Nucleus accumbens (tissue), 56 donors: ENCODE measurements at regions not wholly inside any gene's neighbourhood (a gene's known extent, or its start where the extent isn't known, plus 50 kb on each side); places are given as distances from the start of the nearest gene placed in this dataset.
"Not testable (repeated sequence)": the region's sequence is repeated elsewhere in the genome, so short reads cannot be mapped to it uniquely, and the experiment has no call there.

ENCODE experiments used
- DNase-seq, 56 donors: peaks; one replicate each; lab custom pipeline; 2025; lab: John Stamatoyannopoulos, UW

DNA sequence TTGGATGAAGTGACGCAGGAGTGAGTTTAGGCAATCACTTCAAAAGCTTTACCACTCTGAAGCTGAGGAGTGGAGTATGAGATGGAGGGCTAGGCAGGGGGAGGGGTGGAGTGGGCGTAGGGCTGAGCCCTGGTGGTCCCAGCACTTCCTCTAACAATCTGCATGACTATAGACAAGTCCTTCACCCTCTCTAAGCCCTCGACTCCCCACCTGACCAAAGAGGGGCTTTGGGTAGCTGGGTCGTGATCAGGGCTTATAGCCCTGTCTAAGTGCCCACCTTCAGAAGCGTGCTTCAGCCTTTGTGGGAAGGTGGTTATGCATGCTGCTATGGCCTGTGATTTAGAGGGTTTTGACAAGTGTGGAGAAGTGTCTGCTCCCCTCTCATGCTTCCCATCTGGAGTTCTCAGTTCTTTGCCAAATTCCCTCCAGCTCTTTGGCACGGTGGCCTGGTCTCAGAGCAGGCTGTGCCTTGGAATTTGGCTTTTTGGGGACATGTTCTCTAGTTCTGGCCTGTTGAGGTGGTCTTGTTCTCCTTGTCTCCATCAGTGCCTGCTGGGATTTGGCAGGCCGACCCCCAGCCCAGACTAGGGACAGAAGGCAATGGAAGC lies 53.0 kb downstream of the ACTBL2 start:
- DNase-seq: no peak

GRCh38 chr5:57429021-57429420 lies 53.6 kb downstream of the ACTBL2 start:
- not testable (repeated sequence) for DNase-seq

- DNase-seq: no peak
Measured at GRCh38 chr5:57422993-57423392, 59.6 kb downstream of the ACTBL2 start.

GRCh38 chr5:57422341-57422740 lies 60.3 kb downstream of the ACTBL2 start:
- DNase-seq: no peak

DNA sequence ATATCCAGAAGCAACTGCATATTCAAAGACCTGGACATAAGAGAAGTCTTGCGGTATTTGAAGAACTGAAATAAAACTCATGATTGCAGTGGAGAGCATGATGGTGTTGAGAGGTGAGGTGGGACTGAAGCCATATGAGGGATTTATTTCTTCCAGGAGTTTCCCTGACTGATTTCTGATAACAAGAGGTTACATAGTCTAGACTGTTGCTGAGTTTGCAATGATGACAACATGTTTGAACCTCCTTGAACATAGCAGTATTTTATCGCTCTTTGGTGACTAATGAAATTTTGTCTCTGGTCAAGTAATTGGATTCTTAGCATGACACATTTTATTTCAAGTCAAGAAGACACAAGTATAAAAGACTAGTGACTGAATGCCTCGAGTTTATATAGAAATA lies 61.8 kb downstream of the ACTBL2 start:
- no peak for DNase-seq

DNA sequence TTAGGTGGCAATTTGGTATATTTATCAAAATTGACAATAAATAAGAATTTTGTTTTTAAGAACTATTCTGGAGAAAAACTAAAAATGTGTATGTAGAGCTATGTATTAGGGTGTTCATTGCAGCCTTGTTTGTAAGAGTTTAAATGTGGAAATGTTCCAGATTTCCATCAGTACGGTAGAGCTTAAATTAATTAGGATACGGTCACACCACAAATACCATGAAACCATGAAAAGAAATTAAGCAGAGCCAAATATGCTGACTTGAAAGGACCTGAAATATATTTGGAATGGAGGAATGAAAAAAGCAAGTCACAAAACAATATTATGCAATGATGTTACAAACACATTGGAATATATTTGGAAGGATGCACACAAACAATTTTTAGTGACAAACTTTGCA lies 64.6 kb downstream of the ACTBL2 start:
- DNase-seq: no peak

DNA sequence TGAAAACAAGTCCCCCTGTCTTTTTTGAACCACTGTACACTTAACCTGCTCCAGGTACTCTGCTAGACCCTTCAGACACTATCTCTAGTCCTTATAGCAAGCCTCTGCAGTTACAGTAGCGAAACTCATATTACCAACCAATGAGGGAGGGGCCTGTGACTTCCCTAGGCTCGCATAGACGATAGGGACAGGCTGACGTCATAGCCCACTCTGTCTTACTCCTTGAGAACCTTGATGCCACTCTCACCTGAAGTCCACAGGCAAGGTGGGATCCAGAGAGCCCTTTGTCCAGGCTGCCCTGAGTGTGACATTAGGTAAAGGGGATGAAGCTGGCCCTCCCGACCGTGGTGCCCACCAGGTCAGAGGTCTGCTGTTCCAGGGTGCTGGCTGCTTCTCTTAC lies 65.3 kb downstream of the ACTBL2 start:
- no peak for DNase-seq

DNA sequence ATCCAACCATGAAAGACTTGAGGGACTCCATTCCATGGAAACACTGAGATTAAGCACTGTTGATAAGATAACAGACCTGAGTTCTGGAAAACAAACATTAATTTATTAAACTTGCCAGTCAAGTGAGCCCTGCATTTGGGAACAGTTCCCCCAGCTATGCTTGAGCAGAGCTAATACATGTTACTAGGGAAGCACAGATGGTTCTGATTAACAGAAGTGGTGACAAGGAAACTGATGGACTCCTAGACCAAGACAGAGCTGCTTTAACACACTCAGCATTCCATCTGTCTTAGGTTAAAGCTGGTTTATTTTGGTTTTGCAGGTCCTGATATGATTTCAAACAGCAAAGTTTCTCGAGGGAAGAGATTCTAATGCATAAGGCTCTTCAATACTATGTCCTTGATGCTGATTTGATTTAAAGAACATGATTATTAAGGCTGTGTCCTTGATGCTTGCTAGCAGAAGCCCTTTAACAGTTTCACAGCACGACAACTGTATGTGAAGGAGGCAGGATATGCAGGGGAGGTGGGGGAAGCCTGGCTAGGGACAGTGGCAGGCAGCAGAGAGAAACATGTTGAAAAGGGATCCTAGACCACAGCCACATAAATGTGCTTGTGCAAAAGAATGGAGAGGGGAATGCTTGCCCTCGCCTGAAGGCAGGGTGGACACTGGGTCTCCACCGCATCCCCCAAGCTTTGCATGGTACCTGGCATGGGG lies 66.2 kb downstream of the ACTBL2 start:
- no peak for DNase-seq

DNA sequence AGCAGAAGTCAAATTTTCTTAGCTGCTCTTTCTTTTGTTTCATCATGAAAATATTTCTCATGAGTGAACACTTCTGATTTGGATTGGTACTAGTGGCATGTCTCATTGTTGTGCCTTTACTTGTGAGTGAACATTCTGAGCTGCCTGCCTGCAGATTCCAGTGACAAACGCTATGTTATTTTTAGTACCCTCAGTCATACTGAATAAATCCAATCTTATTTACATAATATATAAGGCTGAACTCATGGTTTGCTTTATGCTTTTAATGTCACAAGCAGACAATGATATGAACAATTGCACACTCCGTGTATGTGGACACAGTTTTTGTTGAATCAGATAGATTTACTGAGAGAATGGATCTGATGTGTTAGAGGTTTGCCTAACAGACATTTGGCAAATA lies 67.8 kb downstream of the ACTBL2 start:
- peak in 2 of 56 donors; percentile 5 to 20 for DNase-seq

GRCh38 chr5:57414191-57414590 lies 68.4 kb downstream of the ACTBL2 start:
- DNase-seq: peak in 1 of 56 donors; percentile 14

DNA sequence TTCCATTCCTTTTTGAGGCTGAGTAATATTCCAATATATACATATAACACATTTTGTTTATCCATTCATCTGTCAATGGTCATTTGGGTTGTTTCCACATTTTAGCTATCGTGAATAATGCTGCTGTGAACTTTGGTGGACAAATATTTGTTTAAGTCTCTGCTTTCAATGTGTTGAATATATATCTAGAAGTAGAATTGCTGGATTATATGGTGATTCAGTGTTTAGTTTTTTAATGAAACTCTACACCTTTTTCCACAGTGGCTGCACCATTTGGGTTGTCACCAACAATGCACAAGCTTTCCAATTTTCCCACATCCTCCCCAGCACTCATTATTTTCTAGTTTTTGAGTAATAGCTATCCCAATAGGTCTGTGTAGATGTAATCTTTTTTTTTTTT lies 69.5 kb downstream of the ACTBL2 start:
- DNase-seq: no peak

- DNase-seq: no peak
Measured at GRCh38 chr5:57412680-57413079, 69.9 kb downstream of the ACTBL2 start.

- DNase-seq: no peak
Measured at GRCh38 chr5:57411982-57412381, 70.6 kb downstream of the ACTBL2 start.

DNA sequence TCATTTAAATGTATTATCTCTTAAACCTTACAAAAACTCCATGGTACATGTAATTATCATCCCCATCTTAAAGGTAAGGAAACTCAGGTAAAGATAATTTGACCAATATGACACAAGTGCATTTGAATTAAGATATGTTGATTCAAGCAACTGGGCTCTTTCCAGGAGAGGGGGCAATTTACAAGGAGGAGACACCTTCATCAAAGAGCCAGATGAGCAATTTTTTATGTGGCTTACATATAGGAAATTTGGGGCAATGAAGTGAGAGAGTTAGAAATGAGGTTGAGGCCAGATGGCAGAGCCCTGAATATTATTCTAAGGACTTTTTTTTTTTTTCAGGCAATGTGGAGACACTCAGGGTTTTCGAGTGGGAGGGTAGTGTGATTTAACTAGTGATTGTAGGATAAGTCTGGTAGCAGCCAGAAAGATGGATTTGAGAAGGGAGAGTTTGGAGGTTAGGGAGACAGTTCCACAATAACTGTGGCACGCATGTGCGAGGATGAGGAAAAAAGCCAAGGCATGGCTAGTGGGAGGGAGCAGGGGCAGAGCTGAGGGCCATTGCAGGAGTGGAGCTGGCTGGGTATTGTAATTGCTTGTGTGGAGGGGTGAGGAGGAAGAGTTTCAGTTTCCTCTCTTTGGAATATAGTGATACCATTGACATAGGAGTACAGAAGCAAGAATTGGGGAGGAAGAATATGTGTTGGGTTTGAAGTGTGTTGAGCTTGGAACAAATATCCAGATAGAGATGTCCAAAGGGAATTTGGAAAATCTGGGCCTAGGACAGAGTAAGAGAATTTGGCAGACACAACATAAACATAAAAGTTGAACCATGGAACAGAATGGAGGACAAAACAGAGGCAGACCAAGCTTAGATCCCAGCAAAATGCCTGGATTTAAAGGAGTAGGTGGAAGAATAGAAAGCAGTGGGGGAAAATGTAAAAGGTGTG lies 72.0 kb downstream of the ACTBL2 start:
- DNase-seq: no peak

DNA sequence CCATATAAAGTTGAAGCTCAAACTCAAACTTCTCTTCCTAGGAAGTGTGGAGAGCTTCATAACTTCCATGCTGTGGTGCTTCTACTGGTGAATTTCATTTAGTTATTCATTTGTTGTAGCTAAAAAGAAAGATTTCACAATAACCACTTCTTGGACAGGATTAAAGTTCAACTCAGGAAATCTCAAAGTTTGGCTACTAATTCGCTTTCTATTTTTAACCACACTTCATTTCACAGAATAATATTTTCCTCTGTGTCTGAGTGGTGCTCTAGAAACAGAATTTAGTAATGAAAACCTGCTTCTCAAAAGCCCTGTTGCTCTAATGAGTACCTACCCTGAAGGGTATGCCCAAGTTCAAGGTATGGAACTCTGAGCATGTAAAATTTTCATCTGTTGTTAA lies 73.9 kb downstream of the ACTBL2 start:
- DNase-seq: no peak

- no peak for DNase-seq
Measured at GRCh38 chr5:57408285-57408684, 74.3 kb downstream of the ACTBL2 start.

- no peak for DNase-seq
Measured at GRCh38 chr5:57407391-57407790, 75.2 kb downstream of the ACTBL2 start.

DNA sequence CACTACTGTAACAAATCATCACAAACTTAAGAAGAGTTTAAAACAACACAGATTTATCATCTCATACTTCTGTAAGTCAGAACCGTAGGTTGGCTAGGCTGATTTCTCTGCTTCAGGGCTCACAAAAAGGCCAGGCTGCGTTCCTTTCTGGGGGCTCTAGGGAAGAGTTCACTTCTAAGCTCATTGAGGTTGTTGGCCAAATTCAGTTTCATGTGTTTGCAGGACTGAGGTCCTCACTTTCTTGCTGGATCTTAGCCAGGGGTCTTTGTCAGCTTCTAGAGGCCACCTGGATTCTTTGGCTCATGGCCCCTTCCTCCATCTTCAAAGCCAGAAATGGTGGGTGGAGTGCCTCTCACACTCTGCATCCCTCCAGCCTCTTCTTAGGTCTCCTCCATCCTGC lies 76.0 kb downstream of the ACTBL2 start:
- DNase-seq: no peak

- no peak for DNase-seq
Measured at GRCh38 chr5:57405984-57406383, 76.6 kb downstream of the ACTBL2 start.

DNA sequence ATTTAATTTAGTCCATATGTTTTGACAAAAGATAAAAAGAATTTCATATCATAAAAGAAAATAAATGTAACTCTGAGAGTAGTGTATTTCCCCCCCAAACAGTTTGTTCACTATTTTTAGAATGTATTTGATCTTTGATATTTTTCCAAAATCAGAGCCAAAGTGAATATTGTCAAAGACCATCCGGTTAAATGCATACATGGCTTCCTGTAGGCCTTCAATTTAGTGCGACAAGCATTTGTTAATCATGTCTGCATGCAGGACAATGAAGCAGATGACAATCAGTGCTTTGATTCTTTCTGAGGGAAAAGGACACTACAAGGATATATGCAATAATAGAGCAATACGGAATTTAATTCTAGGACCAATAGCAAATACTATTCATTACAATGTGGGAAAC lies 79.8 kb downstream of the ACTBL2 start:
- DNase-seq: no peak

DNA sequence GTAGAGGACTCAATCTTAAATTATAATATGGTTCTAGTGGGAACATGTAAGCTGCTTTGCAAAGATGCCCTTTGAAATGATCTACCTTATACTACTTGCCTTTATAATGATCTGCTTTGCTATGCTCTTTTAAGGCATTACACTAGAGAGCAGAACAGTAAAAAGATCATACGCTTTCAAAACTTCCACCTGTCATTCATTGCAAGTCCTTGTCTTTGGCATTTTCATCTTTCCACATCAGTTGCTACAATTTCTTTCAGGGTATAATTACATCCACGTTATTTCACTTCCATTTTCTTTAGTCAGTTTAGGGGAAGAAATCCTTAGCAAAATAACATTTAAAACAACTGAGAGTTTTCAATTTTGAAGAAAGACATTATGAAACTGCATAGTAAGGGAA lies 80.3 kb downstream of the ACTBL2 start:
- DNase-seq: no peak
